ENCODE measurements at regions not wholly inside any gene's neighbourhood (a gene's known extent, or its start where the extent isn't known, plus 50 kb on each side); places are given as distances from the start of the nearest gene placed in this dataset.

- no peak for DNase-seq (ENCODE audit: low spot score in 2 of 2)
- Histone ChIP-seq H3K9me3 (no peaks in the 10 kb centered on the region), H3K27me3 (no peaks in the 10 kb centered on the region), H3K4me1 (peaks cover 0 to 14% of the 10 kb centered on the region in 2 donors), H3K36me3 (no peaks in the 10 kb centered on the region), H3K4me3 (no peak overlapping the region), H3K27ac (no peak overlapping the region)
- TF ChIP-seq CTCF (IDR thresholded peaks at IDR 0.05): no peak
- intact Hi-C loops (cut with DNase I): loop anchor here (1.0 to 10.0 kb wide), 3 partner anchors 475 to 839 kb away; partner anchors contain the start of gene TBL1X
These were observed 68.6 kb upstream of the FAM9A start for GRCh38 chrX:8869812-8870211.

- no peak overlapping the region for H3K4me3 ChIP-seq
- DNase-seq (ENCODE audit: low spot score in 2 of 2): no peak
- H3K27me3 ChIP-seq: no peaks in the 10 kb centered on the region
- peaks cover 0 to 14% of the 10 kb centered on the region in 2 donors for H3K4me1 ChIP-seq
- H3K9me3 ChIP-seq: no peaks in the 10 kb centered on the region
- no peaks in the 10 kb centered on the region for H3K36me3 ChIP-seq
- peak in 2 of 3 experiments; percentile 29 to 45 for TF ChIP-seq CTCF (IDR thresholded peaks at IDR 0.05)
- H3K27ac ChIP-seq: no peak overlapping the region
- intact Hi-C loops (cut with DNase I): loop anchor here (1.0 to 10.0 kb wide), 3 partner anchors 476 to 840 kb away; partner anchors contain the start of gene TBL1X
These were observed 67.7 kb upstream of the FAM9A start for GRCh38 chrX:8868906-8869305.

- Histone ChIP-seq H3K9me3 (no peaks in the 10 kb centered on the region), H3K4me1 (peaks cover 0 to 14% of the 10 kb centered on the region in 2 donors), H3K4me3 (no peak overlapping the region), H3K27ac (no peak overlapping the region), H3K36me3 (no peaks in the 10 kb centered on the region), H3K27me3 (no peaks in the 10 kb centered on the region)
- DNase-seq (ENCODE audit: low spot score in 2 of 2): no peak
- no peak for TF ChIP-seq CTCF (IDR thresholded peaks at IDR 0.05)
- intact Hi-C loops (cut with DNase I): loop anchor here (10.0 kb wide), 2 partner anchors 477 to 597 kb away; partner anchors contain the start of gene TBL1X
These were observed 67.0 kb upstream of the FAM9A start for GRCh38 chrX:8868070-8868773.

- intact Hi-C loops (cut with DNase I): loop anchor here (10.0 kb wide), 2 partner anchors 477 to 597 kb away; partner anchors contain the start of gene TBL1X
These were observed 66.2 kb upstream of the FAM9A start for GRCh38 chrX:8867406-8867805.

GRCh38 chrX:8864161-8864560 lies 63.0 kb upstream of the FAM9A start:
- Histone ChIP-seq H3K9me3 (no peaks in the 10 kb centered on the region), H3K4me1 (peaks cover 0 to 1% of the 10 kb centered on the region in 2 donors), H3K27ac (no peak overlapping the region), H3K27me3 (no peaks in the 10 kb centered on the region), H3K4me3 (no peak overlapping the region), H3K36me3 (no peaks in the 10 kb centered on the region)
- no peak for TF ChIP-seq CTCF (IDR thresholded peaks at IDR 0.05)
- intact Hi-C loops (cut with DNase I): loop anchor here (10.0 kb wide), 2 partner anchors 481 to 601 kb away; partner anchors contain the start of gene TBL1X
- DNase-seq (ENCODE audit: low spot score in 2 of 2): no peak

More at GRCh38 chrX:8867406-8867805, 66.2 kb upstream of the FAM9A start:
- no peak overlapping the region for H3K4me3 ChIP-seq
- H3K36me3 ChIP-seq: no peaks in the 10 kb centered on the region
- no peak overlapping the region for H3K27ac ChIP-seq
- no peaks in the 10 kb centered on the region for H3K27me3 ChIP-seq
- no peak for TF ChIP-seq CTCF (IDR thresholded peaks at IDR 0.05)
- no peaks in the 10 kb centered on the region for H3K9me3 ChIP-seq
- DNase-seq (ENCODE audit: low spot score in 2 of 2): no peak
- H3K4me1 ChIP-seq: peaks cover 0 to 14% of the 10 kb centered on the region in 2 donors

Data from ascending aorta (tissue), 2 donors.